Panc1 (cell line): ENCODE measurements at regions not wholly inside any gene's neighbourhood (a gene's known extent, or its start where the extent isn't known, plus 50 kb on each side); places are given as distances from the start of the nearest gene placed in this dataset.

Source experiments
- ATAC-seq: fragments of 200-7000 bp; cut with Tn5 transposase; 2 replicates; pipeline ENCODE4 v1.9.1; 2020; ENCODE audit warnings: mild to moderate bottlenecking, moderate library complexity
- BruUV-seq: library from RNA; stranded (reverse); fragments of 400-500 nt; replicated peaks from 2 replicates; lab custom pipeline; 2021; lab: Mats Ljungman, UMichigan
- CTCF ChIA-PET: fragments of 300-600 bp; sonication (Branson Sonifier 250); formaldehyde crosslinking; loops from one replicate; lab custom pipeline; 2022; ENCODE audit warnings: antibody characterized with exemption; lab: Charles Lee
- POLR2A ChIA-PET: fragments of 300-600 bp; sonication (Branson Sonifier 250); formaldehyde crosslinking; loops from one replicate; lab custom pipeline; 2022; ENCODE audit warnings: antibody characterized with exemption; lab: Charles Lee
- DNase-seq: peaks from one replicate; pipeline ENCODE4 v3.0.0-alpha.2; 2010; ENCODE audit warnings: low read depth, low spot score
- H3K27ac ChIP-seq: 2 replicates; pipeline ENCODE4 v1.5.1; 2011; ENCODE audit warnings: mild to moderate bottlenecking, low read length, inconsistent platforms
- H3K27me3 ChIP-seq: fragments of 200-500 bp; sonication (Bioruptor generic); 2 replicates; pipeline ENCODE4 v1.6.0; 2014; ENCODE audit warnings: low read length, inconsistent platforms; ENCODE audit not compliant: control insufficient read depth, insufficient read depth
- H3K36me3 ChIP-seq: fragments of 200-500 bp; sonication (Bioruptor generic); 2 replicates; pipeline ENCODE4 v1.5.1; 2014; ENCODE audit warnings: inconsistent platforms, mild to moderate bottlenecking, low read length, moderate library complexity; ENCODE audit not compliant: control insufficient read depth, insufficient read depth
- H3K4me1 ChIP-seq: 2 replicates; pipeline ENCODE4 v1.5.1; 2011; ENCODE audit warnings: inconsistent platforms, mild to moderate bottlenecking, low read length, moderate library complexity; ENCODE audit not compliant: control insufficient read depth, insufficient read depth
- H3K4me3 ChIP-seq, 2 experiments: 2 replicates each; pipeline ENCODE4 v1.5.1; 2011 to 2012; ENCODE audit warnings: low read depth in 2 of 2, low read length in 2 of 2, mild to moderate bottlenecking in 2 of 2, inconsistent platforms in 1 of 2, moderate library complexity in 1 of 2
- H3K9me3 ChIP-seq: fragments of 200-500 bp; sonication (Bioruptor generic); 2 replicates; pipeline ENCODE4 v1.5.1; 2014; ENCODE audit warnings: low read depth, mild to moderate bottlenecking, inconsistent platforms, low read length, moderate library complexity; ENCODE audit not compliant: control insufficient read depth, insufficient read depth
- POLR2AphosphoS5 ChIP-seq: IDR thresholded peaks from 2 replicates; pipeline ENCODE4 v1.6.1; 2012; ENCODE audit warnings: mild to moderate bottlenecking, low read depth, low read length, moderate library complexity
- SIN3A ChIP-seq: IDR thresholded peaks from 2 replicates; pipeline ENCODE4 v1.6.1; 2012; ENCODE audit warnings: low read depth, mild to moderate bottlenecking, low read length, moderate library complexity, borderline replicate concordance; ENCODE audit not compliant: insufficient read depth
- TCF7L2 ChIP-seq: IDR thresholded peaks from 2 replicates; pipeline ENCODE4 v1.6.1; 2011; ENCODE audit warnings: mild to moderate bottlenecking, low read depth, low read length, inconsistent platforms
- in situ Hi-C: cut with HindIII; loops from 2 replicates; pipeline ENCODE4 v1.10.0; 2016; ENCODE audit warnings: low sequenced_read_pairs, low pct_unique_long_range_greater_than_20kb
- intact Hi-C: fragments of 100-400 bp; cut with micrococcal nuclease; formaldehyde crosslinking; loops from one replicate; pipeline ENCODE4 v1.10.0; 2022; ENCODE audit not compliant: unreplicated experiment
- TF ChIP-seq, protein P1 (sequence below): fragments of 450-650 bp; IDR thresholded peaks from 2 replicates; pipeline ENCODE4 v1.5.1; 2017; ENCODE audit warnings: mild to moderate bottlenecking
- TF ChIP-seq, protein P2 (sequence below), 2 experiments: IDR thresholded peaks; 2 replicates each; pipeline ENCODE4 v1.6.1; 2011 to 2012; ENCODE audit warnings: low read depth in 2 of 2, control low read depth in 1 of 2, low read length in 1 of 2, mild to moderate bottlenecking in 1 of 2, moderate library complexity in 1 of 2; ENCODE audit not compliant: insufficient read depth in 1 of 2

DNA sequence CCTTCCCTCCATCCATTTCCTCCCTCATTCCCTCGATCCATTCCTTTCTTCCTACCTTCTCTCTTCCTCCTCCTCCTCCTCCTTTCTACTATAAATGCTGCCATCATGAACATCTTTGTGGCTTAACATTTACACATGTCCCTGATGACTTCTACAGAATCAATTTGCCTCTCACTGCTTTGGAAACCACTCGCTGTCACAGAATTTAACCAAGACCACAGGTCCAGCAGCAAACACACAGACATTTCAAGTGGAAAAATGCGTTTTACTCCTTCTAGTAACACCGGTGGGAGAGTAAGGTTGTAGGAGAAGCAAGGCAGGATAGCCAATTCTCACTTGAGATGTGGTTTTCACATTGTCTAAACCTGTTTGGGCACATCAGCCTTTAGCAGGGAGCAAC lies 101.4 kb upstream of the LRIG1 start:
- Histone ChIP-seq H3K4me1 (no peaks in the 10 kb centered on the region), H3K36me3 (no peaks in the 10 kb centered on the region), H3K27me3 (no peaks in the 10 kb centered on the region), H3K27ac (no peak overlapping the region), H3K4me3 (no peak overlapping the region), H3K9me3 (no peaks in the 10 kb centered on the region)
- no peak for ATAC-seq
- DNase-seq = no peak
- ChIA-PET POLR2A (no interaction called here), CTCF (no interaction called here)
- in situ Hi-C loops (no loop called here), intact Hi-C loops (no loop called here)
- no peak for TF ChIP-seq SIN3A
- TF ChIP-seq POLR2AphosphoS5 = no peak
- no peak for TF ChIP-seq TCF7L2
- TF ChIP-seq, protein P1, sequence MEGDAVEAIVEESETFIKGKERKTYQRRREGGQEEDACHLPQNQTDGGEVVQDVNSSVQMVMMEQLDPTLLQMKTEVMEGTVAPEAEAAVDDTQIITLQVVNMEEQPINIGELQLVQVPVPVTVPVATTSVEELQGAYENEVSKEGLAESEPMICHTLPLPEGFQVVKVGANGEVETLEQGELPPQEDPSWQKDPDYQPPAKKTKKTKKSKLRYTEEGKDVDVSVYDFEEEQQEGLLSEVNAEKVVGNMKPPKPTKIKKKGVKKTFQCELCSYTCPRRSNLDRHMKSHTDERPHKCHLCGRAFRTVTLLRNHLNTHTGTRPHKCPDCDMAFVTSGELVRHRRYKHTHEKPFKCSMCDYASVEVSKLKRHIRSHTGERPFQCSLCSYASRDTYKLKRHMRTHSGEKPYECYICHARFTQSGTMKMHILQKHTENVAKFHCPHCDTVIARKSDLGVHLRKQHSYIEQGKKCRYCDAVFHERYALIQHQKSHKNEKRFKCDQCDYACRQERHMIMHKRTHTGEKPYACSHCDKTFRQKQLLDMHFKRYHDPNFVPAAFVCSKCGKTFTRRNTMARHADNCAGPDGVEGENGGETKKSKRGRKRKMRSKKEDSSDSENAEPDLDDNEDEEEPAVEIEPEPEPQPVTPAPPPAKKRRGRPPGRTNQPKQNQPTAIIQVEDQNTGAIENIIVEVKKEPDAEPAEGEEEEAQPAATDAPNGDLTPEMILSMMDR = no peak
- TF ChIP-seq, protein P2, sequence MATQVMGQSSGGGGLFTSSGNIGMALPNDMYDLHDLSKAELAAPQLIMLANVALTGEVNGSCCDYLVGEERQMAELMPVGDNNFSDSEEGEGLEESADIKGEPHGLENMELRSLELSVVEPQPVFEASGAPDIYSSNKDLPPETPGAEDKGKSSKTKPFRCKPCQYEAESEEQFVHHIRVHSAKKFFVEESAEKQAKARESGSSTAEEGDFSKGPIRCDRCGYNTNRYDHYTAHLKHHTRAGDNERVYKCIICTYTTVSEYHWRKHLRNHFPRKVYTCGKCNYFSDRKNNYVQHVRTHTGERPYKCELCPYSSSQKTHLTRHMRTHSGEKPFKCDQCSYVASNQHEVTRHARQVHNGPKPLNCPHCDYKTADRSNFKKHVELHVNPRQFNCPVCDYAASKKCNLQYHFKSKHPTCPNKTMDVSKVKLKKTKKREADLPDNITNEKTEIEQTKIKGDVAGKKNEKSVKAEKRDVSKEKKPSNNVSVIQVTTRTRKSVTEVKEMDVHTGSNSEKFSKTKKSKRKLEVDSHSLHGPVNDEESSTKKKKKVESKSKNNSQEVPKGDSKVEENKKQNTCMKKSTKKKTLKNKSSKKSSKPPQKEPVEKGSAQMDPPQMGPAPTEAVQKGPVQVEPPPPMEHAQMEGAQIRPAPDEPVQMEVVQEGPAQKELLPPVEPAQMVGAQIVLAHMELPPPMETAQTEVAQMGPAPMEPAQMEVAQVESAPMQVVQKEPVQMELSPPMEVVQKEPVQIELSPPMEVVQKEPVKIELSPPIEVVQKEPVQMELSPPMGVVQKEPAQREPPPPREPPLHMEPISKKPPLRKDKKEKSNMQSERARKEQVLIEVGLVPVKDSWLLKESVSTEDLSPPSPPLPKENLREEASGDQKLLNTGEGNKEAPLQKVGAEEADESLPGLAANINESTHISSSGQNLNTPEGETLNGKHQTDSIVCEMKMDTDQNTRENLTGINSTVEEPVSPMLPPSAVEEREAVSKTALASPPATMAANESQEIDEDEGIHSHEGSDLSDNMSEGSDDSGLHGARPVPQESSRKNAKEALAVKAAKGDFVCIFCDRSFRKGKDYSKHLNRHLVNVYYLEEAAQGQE (IDR thresholded peaks at IDR 0.05; ENCODE audit: insufficient read depth in 1 of 2, low read depth in 2 of 2, low read length in 1 of 2) = no peak
- no TSS peak for BruUV-seq

DNA sequence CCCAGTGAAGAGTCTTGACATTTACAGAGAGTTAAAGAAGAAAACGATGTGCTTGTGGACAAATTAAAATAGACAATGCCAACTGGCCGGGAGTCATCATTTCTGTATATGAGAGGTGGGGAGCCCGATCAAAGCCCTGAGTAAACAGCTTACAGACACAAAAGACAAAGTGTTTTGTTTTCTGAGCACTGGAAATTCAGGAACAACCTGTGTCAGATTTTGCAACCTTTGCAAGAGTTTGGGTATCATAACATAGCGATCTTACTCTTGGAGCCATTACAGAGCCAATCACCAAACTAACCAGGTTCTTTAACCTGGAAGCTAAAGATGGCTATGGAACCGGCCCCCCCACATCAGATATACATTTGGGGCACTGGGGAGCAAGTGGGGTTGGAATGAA lies 101.9 kb upstream of the LRIG1 start:
- no peaks in the 10 kb centered on the region for H3K27me3 ChIP-seq
- H3K27ac ChIP-seq = no peak overlapping the region
- no peaks in the 10 kb centered on the region for H3K36me3 ChIP-seq
- in situ Hi-C loops = no loop called here
- intact Hi-C loops = no loop called here
- DNase-seq (no peak), ATAC-seq (no peak)
- CTCF ChIA-PET = no interaction called here
- no peaks in the 10 kb centered on the region for H3K4me1 ChIP-seq
- no TSS peak for BruUV-seq
- TF ChIP-seq TCF7L2 = no peak
- TF ChIP-seq, protein P1 = no peak
- TF ChIP-seq, protein P2 (IDR thresholded peaks at IDR 0.05; ENCODE audit: insufficient read depth in 1 of 2, low read depth in 2 of 2, low read length in 1 of 2) = no peak
- TF ChIP-seq POLR2AphosphoS5 = no peak
- TF ChIP-seq SIN3A = no peak
- no peaks in the 10 kb centered on the region for H3K9me3 ChIP-seq
- POLR2A ChIA-PET = no interaction called here
- no peak overlapping the region for H3K4me3 ChIP-seq
